ENCODE measurements at regions not wholly inside any gene's neighbourhood (a gene's known extent, or its start where the extent isn't known, plus 50 kb on each side); places are given as distances from the start of the nearest gene placed in this dataset.

GRCh38 chr9:90107040-90107725, 502.4 kb downstream of the GADD45G start:
- intact Hi-C loops (cut with micrococcal nuclease): loop anchor here (10.0 kb wide), 1 partner anchor 792 kb away; the partner anchor contains the start of genes CKS2 and SECISBP2

- intact Hi-C loops (cut with micrococcal nuclease): loop anchor here (10.0 kb wide), 1 partner anchor 793 kb away; the partner anchor contains the start of genes CKS2 and SECISBP2
Measured at GRCh38 chr9:90107726-90108655, 503.2 kb downstream of the GADD45G start.

DNA sequence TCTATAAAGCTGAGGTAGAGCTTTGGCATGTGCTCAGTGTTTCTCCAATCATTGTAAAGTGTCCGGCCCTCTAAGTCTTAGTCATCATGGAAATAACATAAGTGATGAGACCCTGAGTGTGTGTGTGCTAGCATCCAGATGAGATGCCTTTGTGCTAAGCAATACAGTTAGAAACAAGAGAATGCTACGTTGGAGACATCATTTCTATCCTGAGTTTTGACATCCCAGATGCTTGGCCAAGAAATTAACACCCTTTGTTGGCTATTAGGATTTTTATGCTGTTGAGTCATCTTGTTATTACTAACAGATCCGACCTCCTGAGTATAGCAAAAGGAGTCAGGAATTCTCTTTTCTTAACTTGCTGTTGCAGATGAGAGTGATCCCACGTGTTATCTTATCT, 508.0 kb downstream of the GADD45G start:
- intact Hi-C loops (cut with micrococcal nuclease): no loop called here

GRCh38 chr9:90114641-90115425, 510.0 kb downstream of the GADD45G start:
- intact Hi-C loops (cut with micrococcal nuclease): no loop called here

GRCh38 chr9:90121762-90122161, 517.0 kb downstream of the GADD45G start:
- intact Hi-C loops (cut with micrococcal nuclease): no loop called here

DNA sequence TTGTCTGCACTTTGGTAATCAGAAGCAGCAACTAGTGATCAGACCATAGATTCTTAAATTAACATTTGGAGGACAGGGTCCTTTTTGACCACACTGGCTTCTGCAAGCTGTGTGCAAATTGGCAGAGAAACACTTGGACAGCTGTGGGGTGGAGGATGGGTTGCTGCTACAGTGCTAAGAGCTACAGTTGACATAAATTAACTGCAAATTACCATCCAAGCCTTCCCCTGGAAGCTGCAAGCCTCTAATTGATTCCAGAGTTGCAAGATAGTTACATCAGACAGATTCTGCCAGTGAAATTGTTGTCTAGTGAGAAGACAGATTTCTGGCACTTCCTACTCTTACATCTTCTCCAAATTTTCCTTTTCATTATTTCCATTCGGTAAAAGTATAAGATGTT, 517.7 kb downstream of the DIRAS2 start:
- intact Hi-C loops (cut with micrococcal nuclease): no loop called here

DNA sequence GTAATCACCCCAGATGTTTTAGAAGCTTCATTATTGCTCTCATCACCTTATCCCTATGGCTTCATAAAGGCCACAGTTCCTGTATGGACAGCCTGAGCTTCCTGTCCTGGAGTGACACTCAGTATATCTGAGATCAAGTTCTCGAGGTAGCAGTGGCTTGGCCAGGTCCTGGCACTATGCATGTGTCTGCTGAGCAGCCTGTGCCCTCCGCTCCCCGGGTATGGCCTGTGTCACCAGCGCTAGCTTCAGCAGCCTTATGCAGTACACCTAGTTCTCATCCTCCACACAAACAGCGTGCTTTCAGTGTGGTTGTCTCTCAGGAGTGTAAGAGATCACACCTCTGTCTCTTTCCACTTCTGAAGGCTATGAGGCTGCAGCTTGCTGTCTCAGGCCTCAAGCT, 514.7 kb downstream of the DIRAS2 start:
- intact Hi-C loops (cut with micrococcal nuclease): no loop called here

GRCh38 chr9:90128587-90129190, 513.9 kb downstream of the DIRAS2 start:
- intact Hi-C loops (cut with micrococcal nuclease): no loop called here

DNA sequence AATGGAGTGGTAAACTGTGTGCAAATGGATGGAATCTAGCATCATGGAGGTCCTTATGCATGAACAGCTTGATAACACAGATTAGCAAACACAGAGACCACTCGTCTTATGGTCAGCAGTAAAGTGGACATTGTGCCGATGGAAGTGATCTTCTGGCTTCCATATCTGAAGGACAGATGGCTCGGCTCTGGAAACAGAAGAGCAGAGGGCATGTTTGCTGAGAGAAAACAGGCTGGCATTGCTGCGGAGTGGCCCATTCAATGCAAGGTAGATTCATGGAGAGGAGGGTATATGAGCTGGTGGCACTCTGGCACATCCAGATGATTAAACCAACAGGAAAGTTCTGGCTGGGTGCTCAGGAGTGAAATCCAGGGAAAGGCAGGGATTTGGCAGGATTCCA, 513.2 kb downstream of the DIRAS2 start:
- intact Hi-C loops (cut with micrococcal nuclease): no loop called here

GRCh38 chr9:90131568-90131967, 511.1 kb downstream of the DIRAS2 start:
- intact Hi-C loops (cut with micrococcal nuclease): no loop called here

GRCh38 chr9:90132866-90133265, 509.8 kb downstream of the DIRAS2 start:
- intact Hi-C loops (cut with micrococcal nuclease): no loop called here

DNA sequence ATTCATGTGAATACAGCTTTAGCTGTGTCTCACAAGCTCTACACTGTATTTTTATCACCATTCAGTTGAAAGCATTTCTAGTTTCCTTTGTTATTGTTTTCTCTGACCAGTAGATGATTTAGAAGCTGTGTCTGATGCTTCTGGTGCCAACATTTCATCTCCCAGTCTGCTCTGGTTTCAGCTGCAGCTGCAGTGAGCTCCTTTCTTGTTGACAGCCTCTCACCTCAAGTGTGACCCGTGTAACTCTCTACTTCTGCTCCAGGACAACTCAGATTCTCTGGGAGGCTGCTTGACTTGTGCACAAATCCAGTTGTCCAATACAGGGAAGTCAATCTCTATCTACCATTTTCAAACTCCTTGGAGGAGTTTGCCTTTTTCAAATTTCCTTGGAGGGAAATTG, 504.8 kb downstream of the DIRAS2 start:
- intact Hi-C loops (cut with micrococcal nuclease): no loop called here

DNA sequence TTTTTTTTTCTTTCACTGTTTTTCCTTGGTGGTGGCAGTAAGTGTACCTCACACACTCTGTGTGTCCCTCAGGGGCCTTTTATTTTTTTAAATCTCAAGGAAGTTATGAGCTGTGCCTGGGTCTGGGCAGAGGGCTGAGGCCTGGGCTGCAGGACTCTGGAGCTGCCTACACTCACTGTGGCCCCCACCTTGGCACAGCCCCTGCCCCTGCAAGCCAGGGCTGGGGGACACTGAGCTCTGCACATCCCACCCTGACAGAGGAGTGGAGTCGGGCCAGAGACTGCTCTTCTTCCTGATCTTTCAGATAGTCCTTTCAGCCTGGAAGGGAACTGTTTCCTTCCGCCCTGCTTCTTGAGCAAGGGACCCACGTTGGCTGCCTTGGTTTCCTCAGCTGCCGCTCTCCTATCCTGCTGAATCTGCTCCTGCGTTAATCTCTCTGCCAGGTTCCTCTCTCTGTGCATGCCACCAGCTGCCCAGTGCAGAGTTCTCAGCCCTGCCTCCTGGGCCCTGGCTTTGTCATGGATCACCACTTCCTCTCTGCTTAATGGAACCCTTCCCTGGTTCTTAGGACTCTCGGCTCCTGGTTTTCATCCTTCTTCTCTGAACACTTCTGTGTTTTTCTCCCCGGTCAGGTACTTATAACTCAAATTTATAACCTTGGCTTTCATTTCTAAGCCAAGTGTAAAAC, 502.3 kb downstream of the DIRAS2 start:
- intact Hi-C loops (cut with micrococcal nuclease): loop anchor here (5.0 kb wide), 1 partner anchor 543 kb away; no protein-coding TSS in a partner anchor

DNA sequence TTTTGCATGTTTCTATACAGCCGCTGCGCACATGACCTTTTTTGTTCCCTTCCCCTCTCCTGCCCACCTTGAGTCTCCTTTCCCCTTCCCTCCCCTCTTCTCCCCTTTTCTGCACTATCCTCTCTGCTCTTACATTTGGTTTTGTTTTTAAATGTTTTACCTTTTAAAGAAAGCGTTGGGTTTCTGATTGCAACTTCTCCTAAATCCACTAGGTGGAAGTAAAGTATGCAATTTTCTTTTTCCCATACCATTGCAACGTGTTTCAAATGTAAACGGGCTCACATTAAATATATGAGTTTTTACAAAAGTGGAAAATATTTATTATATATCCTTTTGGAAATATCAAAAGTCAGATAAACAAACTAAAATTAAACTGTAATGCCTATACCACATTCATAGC, 500.9 kb downstream of the DIRAS2 start:
- intact Hi-C loops (cut with micrococcal nuclease): loop anchor here (1.0 to 5.0 kb wide), 4 partner anchors 78 to 730 kb away; no protein-coding TSS in a partner anchor

DNA sequence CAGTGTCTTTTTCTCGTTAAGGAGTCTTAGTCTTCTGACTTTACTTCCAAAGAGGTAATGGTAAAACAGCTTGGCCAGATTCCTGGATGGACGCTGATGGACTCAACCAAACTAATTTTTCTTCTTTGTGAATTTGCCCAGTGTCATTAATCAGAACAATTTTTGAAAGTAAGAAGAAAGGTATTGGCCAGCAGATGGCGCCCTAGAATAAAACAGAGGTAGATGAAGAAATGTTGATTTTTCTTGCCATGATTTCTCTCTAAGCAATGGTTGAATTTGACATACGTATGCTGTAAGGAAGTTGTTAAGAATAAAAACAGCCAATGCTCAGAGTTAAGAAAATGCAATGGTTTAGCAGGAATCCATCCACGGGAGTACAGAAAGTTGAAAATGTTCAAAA, 500.0 kb downstream of the DIRAS2 start:
- intact Hi-C loops (cut with micrococcal nuclease): loop anchor here (1.0 to 5.0 kb wide), 3 partner anchors 77 to 729 kb away; no protein-coding TSS in a partner anchor

- intact Hi-C loops (cut with micrococcal nuclease): no loop called here
Measured at GRCh38 chr9:90147426-90147825, 495.2 kb downstream of the DIRAS2 start.

DNA sequence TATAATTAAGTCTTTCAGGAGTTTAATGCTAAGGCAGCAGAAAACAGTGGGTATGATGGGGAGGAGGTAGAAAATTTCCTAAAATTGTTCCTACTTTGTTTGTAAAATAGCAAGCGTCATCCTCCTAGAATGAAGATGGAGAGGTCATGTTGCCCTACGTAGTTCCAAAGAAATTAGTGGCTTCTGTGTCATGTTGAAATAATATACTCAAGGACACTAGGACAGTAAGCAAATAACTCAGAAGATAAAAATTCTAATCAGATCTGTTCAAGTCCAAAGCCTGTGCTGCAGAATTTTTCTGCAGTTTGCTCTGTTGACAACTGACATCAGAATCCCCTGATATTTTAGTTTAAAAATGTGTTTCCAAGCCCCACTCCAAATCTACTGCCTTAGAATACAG, 486.3 kb downstream of the DIRAS2 start:
- intact Hi-C loops (cut with micrococcal nuclease): no loop called here

GRCh38 chr9:90162326-90162725, 480.3 kb downstream of the DIRAS2 start:
- intact Hi-C loops (cut with micrococcal nuclease): no loop called here

- intact Hi-C loops (cut with micrococcal nuclease): no loop called here
Measured at GRCh38 chr9:90162819-90163218, 479.8 kb downstream of the DIRAS2 start.

DNA sequence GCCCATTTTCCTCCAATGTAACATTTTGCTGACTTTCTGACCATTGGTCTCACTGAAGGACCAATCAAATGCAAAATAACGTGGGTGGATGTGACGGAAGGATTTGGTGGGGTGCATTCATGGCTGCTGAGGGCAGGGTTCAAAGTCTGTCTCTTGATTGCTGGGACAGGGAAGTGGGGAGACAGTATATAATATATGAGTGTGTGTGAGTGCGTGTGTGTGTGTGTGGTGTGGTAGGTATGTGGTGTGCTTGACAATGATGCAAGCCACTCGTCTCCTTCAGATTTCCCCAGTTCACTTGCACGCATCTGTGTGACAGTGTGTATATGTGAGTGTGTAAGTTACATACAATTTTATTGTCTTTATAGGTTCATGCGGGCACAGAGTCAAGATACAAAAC, 477.3 kb downstream of the DIRAS2 start:
- intact Hi-C loops (cut with micrococcal nuclease): no loop called here
